ENCODE measurements at regions not wholly inside any gene's neighbourhood (a gene's known extent, or its start where the extent isn't known, plus 50 kb on each side); places are given as distances from the start of the nearest gene placed in this dataset.
A peak's percentile ranks its signal among the peaks of the same experiment; 100 is the strongest.

- DNase-seq (ENCODE audit: low read depth), result no peak
Observed at GRCh38 chr2:217227794-217228193, 367.9 kb upstream of the TNP1 start.

GRCh38 chr2:217225596-217225995 lies 365.7 kb upstream of the TNP1 start:
- DNase-seq (ENCODE audit: low read depth), result no peak

- peak; percentile 97 for DNase-seq (ENCODE audit: low read depth)
Observed at GRCh38 chr2:217223222-217223930, 363.5 kb upstream of the TNP1 start.

- DNase-seq (ENCODE audit: low read depth), result peak; percentile 47
Observed at GRCh38 chr2:217222309-217222910, 362.5 kb upstream of the TNP1 start.

DNA sequence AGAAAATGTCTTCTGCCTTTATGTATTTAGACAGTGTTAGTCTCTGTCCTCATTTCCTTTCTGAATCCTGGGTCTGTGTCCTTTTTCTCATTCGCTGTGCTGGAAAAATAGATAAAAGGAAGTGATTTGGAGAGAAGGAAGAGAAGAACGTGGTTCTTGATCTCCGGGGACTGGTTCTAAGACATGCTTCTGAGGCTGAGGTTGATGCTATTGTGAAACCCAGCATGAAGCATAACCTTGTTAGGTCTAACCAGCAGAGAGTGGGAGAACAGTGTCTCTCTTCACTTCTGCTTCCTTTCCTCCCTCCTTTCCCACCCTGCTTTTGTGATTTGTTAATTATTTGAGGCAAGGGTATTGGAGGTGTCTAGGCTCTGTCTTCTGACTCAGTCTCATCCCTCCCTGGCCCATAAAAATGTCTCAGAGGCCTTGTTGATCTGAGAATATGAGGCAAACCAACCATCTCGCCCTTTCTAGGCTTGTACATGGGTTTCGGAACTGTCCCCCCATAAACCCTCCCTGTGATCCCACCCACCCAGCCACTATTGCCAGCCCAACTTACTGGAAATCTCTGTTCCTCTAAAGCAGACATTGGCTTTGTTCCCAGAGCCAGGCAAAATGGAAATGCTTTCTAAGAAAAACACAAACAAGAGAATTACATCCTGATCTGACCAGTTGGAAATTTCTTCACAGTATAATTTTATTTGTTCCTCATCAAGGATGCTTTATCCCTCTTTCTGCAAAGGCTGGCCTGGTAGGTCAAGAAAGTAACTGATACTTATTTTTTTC lies 360.6 kb upstream of the TNP1 start:
- peak; percentile 69 for DNase-seq (ENCODE audit: low read depth)

DNA sequence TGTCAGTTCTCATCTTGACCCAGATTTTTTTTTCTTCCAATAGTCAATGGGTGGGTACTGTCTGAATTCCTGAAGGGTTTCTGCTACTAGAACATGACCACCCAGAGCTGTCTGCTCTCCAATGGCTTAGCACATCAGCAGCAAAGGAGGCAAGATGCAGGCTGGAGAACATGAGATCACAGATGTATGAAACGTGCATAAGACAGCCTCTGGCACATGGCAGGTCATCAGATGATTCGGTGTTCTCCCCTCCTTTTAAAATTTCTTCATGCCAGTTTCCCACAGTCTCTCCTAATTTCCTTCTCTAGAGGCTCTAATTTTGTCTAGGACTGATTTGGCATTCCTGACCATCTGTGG lies 359.3 kb upstream of the TNP1 start:
- DNase-seq (ENCODE audit: low read depth), result no peak

- DNase-seq (ENCODE audit: low read depth), result peak; percentile 83
Observed at GRCh38 chr2:217218269-217219163, 358.7 kb upstream of the TNP1 start.

DNA sequence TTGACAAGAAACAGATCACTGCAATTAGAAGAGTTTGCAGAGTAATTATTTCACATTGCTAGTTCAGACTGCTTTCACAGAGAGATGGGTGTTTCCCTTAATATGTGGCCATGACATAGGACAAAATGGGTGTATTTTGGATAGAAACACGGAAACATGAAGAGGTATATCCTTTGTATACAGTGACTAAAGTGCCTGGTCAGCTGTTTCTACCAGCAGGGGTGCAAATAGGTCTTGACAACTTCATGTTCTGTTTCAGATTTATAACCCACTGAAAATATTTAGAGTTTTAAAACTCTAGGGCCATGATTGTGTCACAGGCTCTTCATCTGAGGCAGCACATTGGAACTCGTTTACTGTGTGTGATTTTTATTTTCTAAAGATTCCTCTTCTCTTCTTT lies 357.1 kb upstream of the TNP1 start:
- no peak for DNase-seq (ENCODE audit: low read depth)

GRCh38 chr2:217216316-217216715 lies 356.5 kb upstream of the TNP1 start:
- no peak for DNase-seq (ENCODE audit: low read depth)

- DNase-seq (ENCODE audit: low read depth), result no peak
Observed at GRCh38 chr2:217215877-217216276, 356.0 kb upstream of the TNP1 start.

DNA sequence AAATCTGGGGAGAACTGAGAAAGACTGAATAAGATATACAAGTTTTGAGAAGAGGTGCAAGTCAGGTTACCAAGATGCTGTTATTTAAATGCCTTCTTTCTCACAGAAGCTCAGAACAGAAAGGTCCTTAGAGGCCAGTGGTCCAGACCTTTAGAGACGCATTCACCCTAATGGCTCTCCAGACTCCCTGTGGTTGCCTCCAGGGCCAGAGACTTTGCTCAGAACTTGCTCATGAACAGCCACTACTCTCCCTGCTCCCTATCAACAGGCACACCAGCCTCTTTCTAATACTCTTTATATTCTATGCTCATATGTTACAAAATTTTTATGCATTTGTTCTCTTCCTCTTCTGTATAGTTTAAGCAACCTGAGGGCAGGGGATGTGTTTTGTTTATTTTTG lies 349.0 kb upstream of the TNP1 start:
- no peak for DNase-seq (ENCODE audit: low read depth)

GRCh38 chr2:217207699-217208010 lies 347.8 kb upstream of the TNP1 start:
- no peak for DNase-seq (ENCODE audit: low read depth)

GRCh38 chr2:217206907-217207698 lies 347.2 kb upstream of the TNP1 start:
- DNase-seq (ENCODE audit: low read depth), result no peak

- no peak for DNase-seq (ENCODE audit: low read depth)
Observed at GRCh38 chr2:217206016-217206725, 346.3 kb upstream of the TNP1 start.

GRCh38 chr2:217204358-217204757 lies 344.5 kb upstream of the TNP1 start:
- peak; percentile 81 for DNase-seq (ENCODE audit: low read depth)

- peak; percentile 62 for DNase-seq (ENCODE audit: low read depth)
Observed at GRCh38 chr2:217203086-217203485, 343.2 kb upstream of the TNP1 start.

GRCh38 chr2:217199255-217199630 lies 339.4 kb upstream of the TNP1 start:
- no peak for DNase-seq (ENCODE audit: low read depth)

DNA sequence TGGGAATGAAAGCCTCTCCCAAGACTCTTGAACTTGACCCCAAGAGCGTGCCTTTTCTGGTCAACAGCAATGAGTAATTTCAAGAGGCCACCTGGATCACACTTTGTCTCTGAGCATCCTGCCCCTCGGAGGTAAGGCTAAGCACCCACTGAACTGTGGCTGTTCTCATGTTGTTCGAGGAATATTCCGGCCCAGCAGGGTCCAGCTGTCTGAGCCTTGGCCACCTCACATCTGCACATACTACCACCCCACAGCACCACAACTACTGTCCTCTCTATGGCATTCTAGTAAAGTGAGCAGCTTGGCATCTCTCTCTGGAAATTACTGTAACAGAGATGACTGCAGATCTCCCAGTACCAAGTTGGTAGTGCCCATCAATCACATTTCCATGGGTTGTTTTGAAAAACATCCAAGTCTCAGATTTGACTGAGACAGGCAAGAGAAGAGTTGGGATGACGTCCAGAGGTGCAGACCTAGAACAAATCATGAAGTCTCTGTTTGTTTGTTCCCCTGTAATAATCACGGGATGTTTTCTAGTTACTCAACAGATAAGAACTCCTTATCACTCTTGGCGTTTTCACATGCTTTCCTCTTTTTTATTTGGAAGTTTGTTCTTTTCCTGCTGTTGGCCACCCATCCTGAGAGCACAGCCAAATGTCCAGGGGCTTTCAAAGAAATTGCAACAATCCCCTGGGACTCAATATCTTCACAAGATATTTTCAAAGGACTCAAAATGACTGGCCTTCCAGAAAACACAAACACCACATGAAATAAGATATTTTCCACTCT lies 336.0 kb upstream of the TNP1 start:
- DNase-seq (ENCODE audit: low read depth), result no peak

GRCh38 chr2:217195016-217195415 lies 335.2 kb upstream of the TNP1 start:
- DNase-seq (ENCODE audit: low read depth), result no peak
